Gastrocnemius medialis (tissue), 4 donors: ENCODE measurements at regions not wholly inside any gene's neighbourhood (a gene's known extent, or its start where the extent isn't known, plus 50 kb on each side); places are given as distances from the start of the nearest gene placed in this dataset.

Experiments used
- CTCF ChIP-seq, 5 experiments: fragments of 450-650 bp in 3 of 5; fragments of 200-600 bp in 2 of 5; sonication (generic) in 2 of 5; IDR thresholded peaks in 4 of 5; conservative IDR thresholded peaks in 1 of 5; 1 replicate in 4 of 5; 2 replicates in 1 of 5; pipeline ENCODE4 v1.5.1; 2016 to 2019; ENCODE audit warnings: antibody characterized with exemption in 5 of 5, mild to moderate bottlenecking in 3 of 5, moderate library complexity in 3 of 5
- POLR2A ChIP-seq, 2 donors: fragments of 450-650 bp; IDR thresholded peaks; one replicate each; pipeline ENCODE4 v1.6.1; 2017; ENCODE audit warnings: antibody characterized with exemption in 2 of 2, mild to moderate bottlenecking in 2 of 2, moderate library complexity in 2 of 2

DNA sequence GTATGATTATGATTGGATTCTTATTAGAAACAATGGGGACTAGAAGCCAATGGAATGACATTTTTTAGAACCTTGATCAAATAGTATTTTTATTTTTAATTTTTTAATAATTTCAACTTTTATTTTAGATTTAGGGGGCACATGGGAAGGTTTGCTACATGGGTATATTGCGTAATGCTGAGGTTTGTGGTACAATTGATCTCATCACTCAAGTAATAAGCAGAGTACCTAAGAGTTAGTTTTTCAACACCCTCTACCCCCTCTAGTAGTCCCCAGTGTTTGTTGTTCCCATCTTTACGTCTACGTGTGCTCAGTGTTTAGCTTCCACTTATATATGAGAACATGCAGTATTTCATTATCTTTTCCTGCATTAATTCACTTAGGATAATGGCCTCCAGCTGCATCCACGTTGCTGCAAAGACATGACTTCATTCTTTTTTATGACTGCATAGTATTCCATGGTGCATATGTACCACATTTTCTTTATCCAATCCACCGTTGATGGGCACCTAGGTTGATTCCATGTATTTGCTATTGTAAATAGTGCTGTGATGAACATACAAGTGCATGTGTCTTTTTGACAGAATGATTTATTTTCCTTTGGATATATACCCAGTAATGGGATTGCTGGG is 281.1 kb upstream of the MAN1A1 start:
- TF ChIP-seq CTCF (IDR thresholded peaks at IDR 0.05 in 4 of 5, conservative IDR thresholded peaks at IDR 0.05 in 1 of 5) (no peak), POLR2A (IDR thresholded peaks at IDR 0.05) (no peak)
